ENCODE measurements at regions not wholly inside any gene's neighbourhood (a gene's known extent, or its start where the extent isn't known, plus 50 kb on each side); places are given as distances from the start of the nearest gene placed in this dataset.

DNA sequence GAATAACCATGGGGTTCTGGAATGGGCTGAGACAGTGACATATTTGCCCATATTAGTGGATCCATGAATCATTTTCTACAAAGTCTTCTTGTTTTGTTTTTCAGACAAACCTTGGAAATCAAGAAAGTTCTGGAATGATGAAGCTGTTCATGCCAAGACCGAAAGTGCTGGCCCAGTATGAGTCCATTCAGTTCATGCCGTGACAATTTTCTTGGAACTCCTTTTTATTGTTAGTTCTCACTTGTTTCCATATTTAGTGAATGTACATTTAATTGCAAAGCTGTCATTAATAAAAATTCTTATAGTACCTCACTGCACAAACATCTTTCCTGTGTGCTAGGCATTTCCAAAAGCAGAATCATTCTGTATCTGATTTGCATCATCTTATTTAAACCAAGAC, 100.6 kb upstream of the KCNJ15 start:
- Mint-ChIP-seq H3K4me1 (ENCODE audit: low read depth) (peaks cover 16% of the 10 kb centered on the region), H3K27me3 (ENCODE audit: insufficient read depth) (peaks cover 18% of the 10 kb centered on the region), H3K9me3 (no peaks in the 10 kb centered on the region), H3K27ac (no peak overlapping the region), H3K36me3 (ENCODE audit: low read depth) (no peaks in the 10 kb centered on the region), H3K4me3 (no peak overlapping the region)
- DNase-seq = no peak
- TF ChIP-seq, protein P1, sequence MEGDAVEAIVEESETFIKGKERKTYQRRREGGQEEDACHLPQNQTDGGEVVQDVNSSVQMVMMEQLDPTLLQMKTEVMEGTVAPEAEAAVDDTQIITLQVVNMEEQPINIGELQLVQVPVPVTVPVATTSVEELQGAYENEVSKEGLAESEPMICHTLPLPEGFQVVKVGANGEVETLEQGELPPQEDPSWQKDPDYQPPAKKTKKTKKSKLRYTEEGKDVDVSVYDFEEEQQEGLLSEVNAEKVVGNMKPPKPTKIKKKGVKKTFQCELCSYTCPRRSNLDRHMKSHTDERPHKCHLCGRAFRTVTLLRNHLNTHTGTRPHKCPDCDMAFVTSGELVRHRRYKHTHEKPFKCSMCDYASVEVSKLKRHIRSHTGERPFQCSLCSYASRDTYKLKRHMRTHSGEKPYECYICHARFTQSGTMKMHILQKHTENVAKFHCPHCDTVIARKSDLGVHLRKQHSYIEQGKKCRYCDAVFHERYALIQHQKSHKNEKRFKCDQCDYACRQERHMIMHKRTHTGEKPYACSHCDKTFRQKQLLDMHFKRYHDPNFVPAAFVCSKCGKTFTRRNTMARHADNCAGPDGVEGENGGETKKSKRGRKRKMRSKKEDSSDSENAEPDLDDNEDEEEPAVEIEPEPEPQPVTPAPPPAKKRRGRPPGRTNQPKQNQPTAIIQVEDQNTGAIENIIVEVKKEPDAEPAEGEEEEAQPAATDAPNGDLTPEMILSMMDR (IDR thresholded peaks at IDR 0.05) = no peak

DNA sequence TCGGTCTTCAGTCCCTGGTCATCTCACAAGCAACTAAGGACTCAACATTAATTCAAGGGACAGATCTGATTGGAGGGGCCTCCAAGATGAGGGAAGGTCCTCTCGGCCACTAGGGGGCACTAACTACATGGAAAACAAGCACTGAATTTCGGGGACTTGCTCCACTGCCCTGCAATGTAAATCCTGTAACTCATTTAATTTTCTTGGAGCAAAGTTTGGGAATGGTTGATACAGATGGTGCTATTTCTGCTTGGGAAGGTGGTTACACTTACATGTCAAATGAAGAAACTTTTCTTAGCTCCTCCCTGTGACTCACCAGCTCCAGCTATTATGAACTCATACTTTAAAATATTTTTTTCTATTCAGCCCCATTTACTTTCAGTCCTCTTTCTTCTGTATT, 97.4 kb upstream of the KCNJ15 start:
- no peak overlapping the region for H3K27ac Mint-ChIP-seq
- no peaks in the 10 kb centered on the region for H3K9me3 Mint-ChIP-seq
- peaks cover 14% of the 10 kb centered on the region for H3K27me3 Mint-ChIP-seq (ENCODE audit: insufficient read depth)
- H3K4me1 Mint-ChIP-seq (ENCODE audit: low read depth) = peaks cover 12% of the 10 kb centered on the region
- no peaks in the 10 kb centered on the region for H3K36me3 Mint-ChIP-seq (ENCODE audit: low read depth)
- no peak overlapping the region for H3K4me3 Mint-ChIP-seq
- TF ChIP-seq, protein P1 (IDR thresholded peaks at IDR 0.05) = peak; percentile 95
- DNase-seq = peak; percentile 63

DNA sequence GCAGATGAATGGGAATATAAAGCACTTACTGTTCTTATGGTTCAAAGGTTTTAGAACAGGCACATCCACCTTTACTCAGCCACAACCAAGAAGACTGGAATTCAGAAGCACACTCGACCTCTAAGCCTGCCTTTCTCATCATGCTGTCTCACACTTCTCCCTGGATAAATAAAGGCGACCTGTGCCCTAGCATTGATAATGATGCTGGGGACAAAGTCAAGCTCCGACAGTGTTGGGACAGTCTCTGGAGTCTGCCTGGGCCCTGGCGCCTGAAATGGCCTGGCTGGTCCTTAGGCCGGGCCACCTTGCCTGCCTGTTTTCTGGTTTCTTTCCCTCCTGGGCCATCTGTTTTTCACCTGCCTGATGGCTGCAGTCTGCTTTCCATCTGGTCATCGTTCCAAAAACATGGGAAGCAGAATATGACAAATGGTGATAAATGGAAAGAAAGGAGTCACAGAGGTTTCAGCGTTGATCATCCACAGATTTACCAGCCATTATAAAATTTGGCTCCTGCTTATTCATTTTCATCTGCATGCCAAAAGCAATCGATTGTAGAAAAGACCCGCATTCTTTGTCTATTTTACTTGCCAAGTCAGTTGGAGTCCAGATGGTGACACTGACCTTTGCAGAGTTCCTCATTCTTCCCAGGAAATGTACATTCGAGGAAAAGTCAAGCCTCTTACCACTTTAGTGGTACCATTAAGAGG, 91.2 kb upstream of the KCNJ15 start:
- H3K36me3 Mint-ChIP-seq (ENCODE audit: low read depth) = no peaks in the 10 kb centered on the region

DNA sequence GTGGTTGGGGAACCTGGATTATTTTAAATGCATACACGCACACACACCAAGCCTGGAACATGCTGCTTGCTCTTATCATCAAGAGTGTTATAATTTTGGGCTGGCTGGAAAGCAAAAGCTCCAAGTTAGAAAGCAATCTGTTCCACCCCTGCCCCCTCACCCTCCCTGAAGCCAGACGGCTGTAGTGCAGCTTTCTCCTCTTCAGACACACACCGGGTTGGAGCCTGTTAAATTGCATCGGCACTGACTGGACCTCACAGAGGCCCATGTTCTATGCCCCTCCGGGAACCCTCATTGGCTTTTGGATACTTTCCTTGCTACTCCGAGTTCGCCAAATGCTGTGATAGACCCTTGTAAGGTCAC, 90.6 kb upstream of the KCNJ15 start:
- Mint-ChIP-seq H3K36me3 (ENCODE audit: low read depth) (no peaks in the 10 kb centered on the region), H3K9me3 (no peaks in the 10 kb centered on the region), H3K27ac (no peak overlapping the region), H3K27me3 (ENCODE audit: insufficient read depth) (peaks cover 5% of the 10 kb centered on the region), H3K4me1 (ENCODE audit: low read depth) (peaks cover 27% of the 10 kb centered on the region), H3K4me3 (no peak overlapping the region)
- DNase-seq = no peak
- TF ChIP-seq, protein P1 (IDR thresholded peaks at IDR 0.05) = no peak

More for the DNA sequence above, 91.2 kb upstream of the KCNJ15 start:
- Mint-ChIP-seq H3K4me3 (no peak overlapping the region), H3K27ac (no peak overlapping the region), H3K4me1 (ENCODE audit: low read depth) (peaks cover 22% of the 10 kb centered on the region), H3K27me3 (ENCODE audit: insufficient read depth) (peaks cover 6% of the 10 kb centered on the region), H3K9me3 (no peaks in the 10 kb centered on the region)
- TF ChIP-seq, protein P1 (IDR thresholded peaks at IDR 0.05) = no peak
- DNase-seq = no peak

DNA sequence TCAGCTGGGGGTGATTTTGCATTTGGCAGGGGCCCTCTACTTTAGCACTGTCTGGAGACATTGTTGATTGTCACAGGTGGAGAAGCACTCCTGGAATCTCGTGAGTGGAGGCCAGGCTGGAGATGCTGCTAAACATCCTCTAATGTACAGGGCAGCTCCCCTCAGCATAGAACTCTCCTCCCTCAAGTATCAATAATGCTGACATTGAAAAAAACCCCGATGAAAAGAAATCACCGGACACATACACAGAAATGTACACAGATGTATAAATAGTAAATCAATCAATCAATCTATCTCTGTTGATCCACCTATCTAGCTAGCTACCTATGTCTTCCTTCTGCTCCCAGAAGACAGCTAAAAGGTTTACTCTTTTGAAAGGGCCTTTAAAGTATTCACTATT, 89.4 kb upstream of the KCNJ15 start:
- H3K4me1 Mint-ChIP-seq (ENCODE audit: low read depth) = peaks cover 39% of the 10 kb centered on the region
- TF ChIP-seq, protein P1 (IDR thresholded peaks at IDR 0.05) = no peak
- H3K27me3 Mint-ChIP-seq (ENCODE audit: insufficient read depth) = peaks cover 5% of the 10 kb centered on the region
- DNase-seq = no peak
- peaks cover 4% of the 10 kb centered on the region; the same call in 1 of the 2 replicates for H3K36me3 Mint-ChIP-seq (ENCODE audit: low read depth)
- no peak overlapping the region for H3K27ac Mint-ChIP-seq
- no peaks in the 10 kb centered on the region; the same call in 1 of the 2 replicates for H3K9me3 Mint-ChIP-seq
- H3K4me3 Mint-ChIP-seq = no peak overlapping the region
